ENCODE measurements at regions not wholly inside any gene's neighbourhood (a gene's known extent, or its start where the extent isn't known, plus 50 kb on each side); places are given as distances from the start of the nearest gene placed in this dataset.
A peak's percentile ranks its signal among the peaks of the same experiment; 100 is the strongest.

DNA sequence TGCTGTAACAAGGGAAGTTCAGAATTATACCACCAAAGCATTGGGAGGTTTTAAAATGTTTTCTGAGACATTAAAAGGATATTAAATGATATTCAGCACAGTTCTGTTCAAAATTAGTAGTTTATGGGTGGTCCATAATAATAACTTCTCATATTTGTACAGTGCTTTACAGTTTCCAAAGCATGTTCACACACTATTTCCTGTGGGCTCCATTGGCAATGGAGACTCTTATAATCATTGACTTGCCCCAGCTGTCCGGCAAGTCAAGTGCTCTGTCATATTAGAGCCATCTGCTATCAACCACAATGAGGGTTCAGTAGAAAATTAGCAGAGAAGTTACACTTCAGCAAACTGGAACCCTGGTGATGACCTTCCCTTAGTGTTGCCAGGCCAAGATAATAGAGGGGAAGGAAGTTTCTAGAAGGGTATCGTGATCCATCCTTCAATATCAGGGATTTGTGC, 526.6 kb upstream of the CCDC196 start (continued):
- TF ChIP-seq, protein P1, sequence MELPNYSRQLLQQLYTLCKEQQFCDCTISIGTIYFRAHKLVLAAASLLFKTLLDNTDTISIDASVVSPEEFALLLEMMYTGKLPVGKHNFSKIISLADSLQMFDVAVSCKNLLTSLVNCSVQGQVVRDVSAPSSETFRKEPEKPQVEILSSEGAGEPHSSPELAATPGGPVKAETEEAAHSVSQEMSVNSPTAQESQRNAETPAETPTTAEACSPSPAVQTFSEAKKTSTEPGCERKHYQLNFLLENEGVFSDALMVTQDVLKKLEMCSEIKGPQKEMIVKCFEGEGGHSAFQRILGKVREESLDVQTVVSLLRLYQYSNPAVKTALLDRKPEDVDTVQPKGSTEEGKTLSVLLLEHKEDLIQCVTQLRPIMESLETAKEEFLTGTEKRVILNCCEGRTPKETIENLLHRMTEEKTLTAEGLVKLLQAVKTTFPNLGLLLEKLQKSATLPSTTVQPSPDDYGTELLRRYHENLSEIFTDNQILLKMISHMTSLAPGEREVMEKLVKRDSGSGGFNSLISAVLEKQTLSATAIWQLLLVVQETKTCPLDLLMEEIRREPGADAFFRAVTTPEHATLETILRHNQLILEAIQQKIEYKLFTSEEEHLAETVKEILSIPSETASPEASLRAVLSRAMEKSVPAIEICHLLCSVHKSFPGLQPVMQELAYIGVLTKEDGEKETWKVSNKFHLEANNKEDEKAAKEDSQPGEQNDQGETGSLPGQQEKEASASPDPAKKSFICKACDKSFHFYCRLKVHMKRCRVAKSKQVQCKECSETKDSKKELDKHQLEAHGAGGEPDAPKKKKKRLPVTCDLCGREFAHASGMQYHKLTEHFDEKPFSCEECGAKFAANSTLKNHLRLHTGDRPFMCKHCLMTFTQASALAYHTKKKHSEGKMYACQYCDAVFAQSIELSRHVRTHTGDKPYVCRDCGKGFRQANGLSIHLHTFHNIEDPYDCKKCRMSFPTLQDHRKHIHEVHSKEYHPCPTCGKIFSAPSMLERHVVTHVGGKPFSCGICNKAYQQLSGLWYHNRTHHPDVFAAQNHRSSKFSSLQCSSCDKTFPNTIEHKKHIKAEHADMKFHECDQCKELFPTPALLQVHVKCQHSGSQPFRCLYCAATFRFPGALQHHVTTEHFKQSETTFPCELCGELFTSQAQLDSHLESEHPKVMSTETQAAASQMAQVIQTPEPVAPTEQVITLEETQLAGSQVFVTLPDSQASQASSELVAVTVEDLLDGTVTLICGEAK (IDR thresholded peaks at IDR 0.05; ENCODE audit: borderline replicate concordance), result no peak
- TF ChIP-seq SRF (IDR thresholded peaks at IDR 0.05; ENCODE audit: low read depth in 2 of 2, low read length in 2 of 2) (no peak), LARP7 (IDR thresholded peaks at IDR 0.05) (no peak), ZNF274 (IDR thresholded peaks at IDR 0.05; ENCODE audit: insufficient read depth, insufficient read length) (no peak), ZNF207 (IDR thresholded peaks at IDR 0.05; ENCODE audit: borderline replicate concordance) (no peak), RCOR1 (conservative IDR thresholded peaks at IDR 0.05; ENCODE audit: low read depth, low read length) (no peak), PAX8 (IDR thresholded peaks at IDR 0.05) (no peak), SMARCA5 (IDR thresholded peaks at IDR 0.05) (no peak), ASH2L (IDR thresholded peaks at IDR 0.05; ENCODE audit: borderline replicate concordance, low read depth) (no peak), ESRRA (IDR thresholded peaks at IDR 0.05; ENCODE audit: low read length) (no peak)

DNA sequence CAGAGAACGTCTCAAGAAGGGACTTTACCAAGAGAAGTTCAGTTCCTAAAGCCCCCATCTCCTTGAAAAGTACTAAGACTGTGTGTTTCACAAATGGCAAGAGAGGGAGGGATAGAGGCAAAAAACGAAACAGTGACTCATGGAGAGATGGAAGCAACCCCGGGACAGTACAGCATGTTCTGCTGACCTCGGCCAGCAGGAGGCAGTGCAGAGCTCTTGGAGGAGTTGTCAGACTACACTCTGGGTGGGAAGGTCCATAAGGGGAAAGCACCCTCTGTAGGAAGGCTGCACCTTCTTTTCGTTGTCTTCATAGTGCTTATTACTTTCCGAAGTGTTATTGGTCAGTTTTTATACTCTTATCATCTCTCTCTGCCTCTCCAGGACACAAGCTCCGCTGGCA, 525.2 kb upstream of the CCDC196 start:
- no TSS peak for BruUV-seq (replicated peaks)
- no peaks in the 10 kb centered on the region for H3K4me1 ChIP-seq (ENCODE audit: control insufficient read depth, insufficient read depth, low read length)
- no peaks in the 10 kb centered on the region for H3K9me3 ChIP-seq (replicated peaks; ENCODE audit: control insufficient read depth, insufficient read depth, low read length)
- peak; percentile 51 for TF ChIP-seq RAD21 (IDR thresholded peaks at IDR 0.05; ENCODE audit: insufficient read depth, low read depth, low read length)
- TF ChIP-seq SMC3 (IDR thresholded peaks at IDR 0.05; ENCODE audit: borderline replicate concordance, low read length), result peak; percentile 49
- no peak for TF ChIP-seq BCL3 (IDR thresholded peaks at IDR 0.05; ENCODE audit: borderline replicate concordance, insufficient read depth, low read depth, low read length, poor library complexity, severe bottlenecking)
- no peak for TF ChIP-seq USF2 (IDR thresholded peaks at IDR 0.05; ENCODE audit: borderline replicate concordance, low read depth, low read length)
- TF ChIP-seq, protein P2, sequence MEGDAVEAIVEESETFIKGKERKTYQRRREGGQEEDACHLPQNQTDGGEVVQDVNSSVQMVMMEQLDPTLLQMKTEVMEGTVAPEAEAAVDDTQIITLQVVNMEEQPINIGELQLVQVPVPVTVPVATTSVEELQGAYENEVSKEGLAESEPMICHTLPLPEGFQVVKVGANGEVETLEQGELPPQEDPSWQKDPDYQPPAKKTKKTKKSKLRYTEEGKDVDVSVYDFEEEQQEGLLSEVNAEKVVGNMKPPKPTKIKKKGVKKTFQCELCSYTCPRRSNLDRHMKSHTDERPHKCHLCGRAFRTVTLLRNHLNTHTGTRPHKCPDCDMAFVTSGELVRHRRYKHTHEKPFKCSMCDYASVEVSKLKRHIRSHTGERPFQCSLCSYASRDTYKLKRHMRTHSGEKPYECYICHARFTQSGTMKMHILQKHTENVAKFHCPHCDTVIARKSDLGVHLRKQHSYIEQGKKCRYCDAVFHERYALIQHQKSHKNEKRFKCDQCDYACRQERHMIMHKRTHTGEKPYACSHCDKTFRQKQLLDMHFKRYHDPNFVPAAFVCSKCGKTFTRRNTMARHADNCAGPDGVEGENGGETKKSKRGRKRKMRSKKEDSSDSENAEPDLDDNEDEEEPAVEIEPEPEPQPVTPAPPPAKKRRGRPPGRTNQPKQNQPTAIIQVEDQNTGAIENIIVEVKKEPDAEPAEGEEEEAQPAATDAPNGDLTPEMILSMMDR (IDR thresholded peaks at IDR 0.05 in 2 of 3, conservative IDR thresholded peaks at IDR 0.05 in 1 of 3; ENCODE audit: control insufficient read depth in 2 of 3, extremely low read depth in 1 of 3, insufficient read depth in 1 of 3, low read depth in 3 of 3, low read length in 3 of 3), result peak; percentile 48 to 83 (median 74)
- no peaks in the 10 kb centered on the region for H4K20me1 ChIP-seq (ENCODE audit: control insufficient read depth, insufficient read depth)
- WGBS (ENCODE audit: insufficient coverage, insufficient replicate concordance, low lambda C conversion rate, missing lambda C conversion rate), result 13% methylated on average over 7 of the region's 7 CpGs
- H3K36me3 ChIP-seq (ENCODE audit: control insufficient read depth in 2 of 2, insufficient read depth in 2 of 2, low read length in 1 of 2), result no peaks in the 10 kb centered on the region
- ChIA-PET RAD21 (ENCODE audit: unreplicated experiment) (interaction anchor here (0.9 to 4.6 kb wide), 6 partner anchors 11 to 797 kb away, joined by 3 to 46 read pairs (median 10); no protein-coding TSS in a partner anchor), POLR2A (no interaction called here), SMC1A (ENCODE audit: uncharacterized antibody, unreplicated experiment) (interaction anchor here (0.7 to 4.5 kb wide), 13 partner anchors 10 to 797 kb away, joined by 3 to 42 read pairs (median 6); no protein-coding TSS in a partner anchor), CTCF (interaction anchor here (0.6 to 6.1 kb wide), 32 partner anchors 8 to 817 kb away, joined by 3 to 90 read pairs (median 5); no protein-coding TSS in a partner anchor)
- no peak overlapping the region for H2AFZ ChIP-seq (ENCODE audit: control insufficient read depth, low read depth, low read length)
- no peaks in the 10 kb centered on the region for H3K79me2 ChIP-seq (ENCODE audit: control insufficient read depth, insufficient read depth, low read length)
- H3K4me3 ChIP-seq, result no peak overlapping the region
- FAIRE-seq, result peak; percentile 66
- H3K27ac ChIP-seq (ENCODE audit: control insufficient read depth, insufficient read depth), result no peak overlapping the region
- H3K27me3 ChIP-seq (replicated peaks in 1 of 2; ENCODE audit: control insufficient read depth in 2 of 2, insufficient read depth in 2 of 2, low read length in 1 of 2), result peaks cover 2 to 4% of the 10 kb centered on the region in 2 experiments; a peak in 2 of 4 replicates
- ATAC-seq, result peak; percentile 90
- intact Hi-C loops (cut with micrococcal nuclease; ENCODE audit: unreplicated experiment) (loop anchor here (2.0 kb wide), 1 partner anchor 110 kb away; no protein-coding TSS in a partner anchor), in situ Hi-C loops (cut with MboI) (no loop called here)
- no peak overlapping the region for H3K9ac ChIP-seq (ENCODE audit: control insufficient read depth, insufficient read depth, low read length)
- DNase-seq (ENCODE audit: low read depth, low spot score), result no peak
- no peak overlapping the region for H3K4me2 ChIP-seq (ENCODE audit: control insufficient read depth, insufficient read depth)

Measured in GM12878 (cell line).